Activated T-cell treated with anti-CD3 and anti-CD28 coated beads for 24 hours (primary cell): ENCODE measurements at regions not wholly inside any gene's neighbourhood (a gene's known extent, or its start where the extent isn't known, plus 50 kb on each side); places are given as distances from the start of the nearest gene placed in this dataset.
"Not testable (repeated sequence)": the region's sequence is repeated elsewhere in the genome, so short reads cannot be mapped to it uniquely, and the experiment has no call there.

Source experiments
- DNase-seq: peaks from one replicate; pipeline ENCODE4 v3.0.0-alpha.2; 2020; ENCODE audit warnings: low read depth

GRCh38 chr22:45061332-45061731 lies 51.5 kb upstream of the PHF21B start:
- DNase-seq = no peak

GRCh38 chr22:45064313-45065278 lies 54.8 kb upstream of the PHF21B start:
- DNase-seq = peak; percentile 59

- no peak for DNase-seq
Observed at GRCh38 chr22:45065726-45066125, 55.9 kb upstream of the PHF21B start.

GRCh38 chr22:45067731-45068130 lies 57.9 kb upstream of the PHF21B start:
- DNase-seq = no peak

- no peak for DNase-seq
Observed at GRCh38 chr22:45069925-45070324, 60.1 kb upstream of the PHF21B start.

- no peak for DNase-seq
Observed at GRCh38 chr22:45071618-45072017, 61.8 kb upstream of the PHF21B start.

- no peak for DNase-seq
Observed at GRCh38 chr22:45072322-45072903, 62.6 kb upstream of the PHF21B start.

GRCh38 chr22:45073064-45073463 lies 63.3 kb upstream of the PHF21B start:
- no peak for DNase-seq

GRCh38 chr22:45077286-45077685 lies 67.5 kb upstream of the PHF21B start:
- no peak for DNase-seq

- no peak for DNase-seq
Observed at GRCh38 chr22:45077826-45078334, 68.1 kb upstream of the PHF21B start.

GRCh38 chr22:45082795-45083194 lies 73.0 kb upstream of the PHF21B start:
- DNase-seq = no peak

- DNase-seq = peak; percentile 23
Observed at GRCh38 chr22:45083659-45084305, 74.0 kb upstream of the PHF21B start.

GRCh38 chr22:45084400-45084920 lies 74.7 kb upstream of the PHF21B start:
- no peak for DNase-seq

GRCh38 chr22:45087802-45088201 lies 75.9 kb upstream of the NUP50 start:
- DNase-seq = no peak

- DNase-seq = no peak
Observed at GRCh38 chr22:45088576-45088975, 75.1 kb upstream of the NUP50 start.

GRCh38 chr22:45090497-45090910 lies 73.2 kb upstream of the NUP50 start:
- DNase-seq = no peak

- no peak for DNase-seq
Observed at GRCh38 chr22:45091254-45091854, 72.4 kb upstream of the NUP50 start.

GRCh38 chr22:45091875-45092274 lies 71.8 kb upstream of the NUP50 start:
- DNase-seq = not testable (repeated sequence)

- no peak for DNase-seq
Observed at GRCh38 chr22:45092644-45093043, 71.1 kb upstream of the NUP50 start.

GRCh38 chr22:45093609-45094008 lies 70.1 kb upstream of the NUP50 start:
- no peak for DNase-seq

GRCh38 chr22:45094081-45094720 lies 69.5 kb upstream of the NUP50 start:
- no peak for DNase-seq

GRCh38 chr22:45094825-45095224 lies 68.9 kb upstream of the NUP50 start:
- no peak for DNase-seq
